ENCODE measurements at regions not wholly inside any gene's neighbourhood (a gene's known extent, or its start where the extent isn't known, plus 50 kb on each side); places are given as distances from the start of the nearest gene placed in this dataset.

GRCh38 chr2:149989447-149990063 lies 402.0 kb upstream of the MMADHC start:
- no peak for TF ChIP-seq CTCF (IDR thresholded peaks at IDR 0.05)
- no peak for TF ChIP-seq POLR2AphosphoS5 (IDR thresholded peaks at IDR 0.05)

All from suprapubic skin (tissue), 3 donors.